Osteoblast (primary cell): ENCODE measurements at regions not wholly inside any gene's neighbourhood (a gene's known extent, or its start where the extent isn't known, plus 50 kb on each side); places are given as distances from the start of the nearest gene placed in this dataset.

ENCODE experiments used
- DNase-seq: peaks from one replicate; pipeline ENCODE4 v3.0.0; 2011; ENCODE audit warnings: low spot score, mixed read lengths; ENCODE audit not compliant: insufficient read length; ENCODE audit errors: missing footprints
- H2AFZ ChIP-seq: 2 replicates; pipeline ENCODE4 v1.6.0; 2011; ENCODE audit warnings: mild to moderate bottlenecking, low read length
- H3K27ac ChIP-seq: 2 replicates; pipeline ENCODE4 v1.5.1; 2011; ENCODE audit warnings: mild to moderate bottlenecking, low read depth, low read length, moderate library complexity
- H3K27me3 ChIP-seq: 2 replicates; pipeline ENCODE4 v1.6.0; 2012; ENCODE audit warnings: mild to moderate bottlenecking, control low read depth, inconsistent platforms, low read length, moderate library complexity; ENCODE audit not compliant: insufficient read depth
- H3K36me3 ChIP-seq: 2 replicates; pipeline ENCODE4 v1.5.1; 2011; ENCODE audit warnings: mild to moderate bottlenecking, low read length, control low read depth, moderate library complexity; ENCODE audit not compliant: insufficient read depth
- H3K4me1 ChIP-seq: 2 replicates; pipeline ENCODE4 v1.5.1; 2011; ENCODE audit warnings: mild to moderate bottlenecking, low read length, control low read depth, moderate library complexity; ENCODE audit not compliant: insufficient read depth
- H3K4me2 ChIP-seq: 2 replicates; pipeline ENCODE4 v1.6.0; 2011; ENCODE audit warnings: mild to moderate bottlenecking, low read length; ENCODE audit not compliant: insufficient read depth
- H3K4me3 ChIP-seq: fragments of 200-600 bp; sonication (generic); 3 replicates; pipeline ENCODE4 v1.5.1; 2012; ENCODE audit warnings: mild to moderate bottlenecking, low read length, inconsistent platforms; ENCODE audit not compliant: insufficient read depth
- H3K79me2 ChIP-seq: 2 replicates; pipeline ENCODE4 v1.6.0; 2012; ENCODE audit warnings: mild to moderate bottlenecking, low read length, control low read depth, inconsistent platforms; ENCODE audit not compliant: insufficient read depth
- H3K9me3 ChIP-seq: 2 replicates; pipeline ENCODE4 v1.5.1; 2011; ENCODE audit warnings: low read depth, low read length, control low read depth
- H4K20me1 ChIP-seq: 2 replicates; pipeline ENCODE4 v1.6.0; 2012; ENCODE audit warnings: mild to moderate bottlenecking, low read length, control low read depth; ENCODE audit not compliant: insufficient read depth
- CTCF ChIP-seq: IDR thresholded peaks from 2 replicates; pipeline ENCODE4 v1.5.1; 2011; ENCODE audit warnings: mild to moderate bottlenecking, low read depth, low read length, moderate library complexity; ENCODE audit errors: extremely low read depth

GRCh38 chr5:114118511-114118910 lies 243.4 kb upstream of the KCNN2 start:
- H3K9me3 ChIP-seq: no peaks in the 10 kb centered on the region
- no peaks in the 10 kb centered on the region for H3K79me2 ChIP-seq
- TF ChIP-seq CTCF: no peak
- H3K27me3 ChIP-seq: no peaks in the 10 kb centered on the region
- H3K36me3 ChIP-seq: no peaks in the 10 kb centered on the region
- H2AFZ ChIP-seq: no peak overlapping the region
- no peak overlapping the region for H3K4me3 ChIP-seq
- no peak overlapping the region for H3K27ac ChIP-seq
- DNase-seq: no peak
- H3K4me1 ChIP-seq: no peaks in the 10 kb centered on the region
- H3K4me2 ChIP-seq: no peak overlapping the region
- H4K20me1 ChIP-seq: no peaks in the 10 kb centered on the region

GRCh38 chr5:114120166-114120565 lies 241.7 kb upstream of the KCNN2 start:
- Histone ChIP-seq H3K36me3 (no peaks in the 10 kb centered on the region), H3K27me3 (no peaks in the 10 kb centered on the region), H3K9me3 (no peaks in the 10 kb centered on the region), H3K4me3 (no peak overlapping the region), H3K27ac (no peak overlapping the region), H4K20me1 (no peaks in the 10 kb centered on the region), H3K79me2 (no peaks in the 10 kb centered on the region), H2AFZ (no peak overlapping the region), H3K4me1 (no peaks in the 10 kb centered on the region), H3K4me2 (no peak overlapping the region)
- no peak for DNase-seq
- TF ChIP-seq CTCF: no peak

GRCh38 chr5:114122852-114123251 lies 239.0 kb upstream of the KCNN2 start:
- no peak for TF ChIP-seq CTCF
- no peaks in the 10 kb centered on the region for H3K9me3 ChIP-seq
- DNase-seq: no peak
- H4K20me1 ChIP-seq: no peaks in the 10 kb centered on the region
- H3K36me3 ChIP-seq: no peaks in the 10 kb centered on the region
- no peak overlapping the region for H2AFZ ChIP-seq
- no peaks in the 10 kb centered on the region for H3K79me2 ChIP-seq
- H3K4me3 ChIP-seq: no peak overlapping the region
- H3K27me3 ChIP-seq: no peaks in the 10 kb centered on the region
- no peak overlapping the region for H3K27ac ChIP-seq
- no peaks in the 10 kb centered on the region for H3K4me1 ChIP-seq
- H3K4me2 ChIP-seq: no peak overlapping the region

- Histone ChIP-seq H3K36me3 (no peaks in the 10 kb centered on the region), H4K20me1 (no peaks in the 10 kb centered on the region), H3K9me3 (no peaks in the 10 kb centered on the region), H3K4me2 (no peak overlapping the region), H3K4me3 (no peak overlapping the region), H3K4me1 (no peaks in the 10 kb centered on the region), H3K27me3 (no peaks in the 10 kb centered on the region), H3K27ac (no peak overlapping the region), H3K79me2 (no peaks in the 10 kb centered on the region), H2AFZ (no peak overlapping the region)
- DNase-seq: no peak
- no peak for TF ChIP-seq CTCF
Observed at GRCh38 chr5:114123654-114124053, 238.2 kb upstream of the KCNN2 start.
